GM21825 (cell line): ENCODE measurements at regions not wholly inside any gene's neighbourhood (a gene's known extent, or its start where the extent isn't known, plus 50 kb on each side); places are given as distances from the start of the nearest gene placed in this dataset.
A peak's percentile ranks its signal among the peaks of the same experiment; 100 is the strongest.
"Not testable (repeated sequence)": the region's sequence is repeated elsewhere in the genome, so short reads cannot be mapped to it uniquely, and the experiment has no call there.

Experiments
- ATAC-seq: cut with Tn5 transposase; IDR thresholded peaks from one replicate; pipeline ENCODE4 v1.9.1; 2021; ENCODE audit warnings: mild to moderate bottlenecking, moderate library complexity; ENCODE audit not compliant: unreplicated experiment

DNA sequence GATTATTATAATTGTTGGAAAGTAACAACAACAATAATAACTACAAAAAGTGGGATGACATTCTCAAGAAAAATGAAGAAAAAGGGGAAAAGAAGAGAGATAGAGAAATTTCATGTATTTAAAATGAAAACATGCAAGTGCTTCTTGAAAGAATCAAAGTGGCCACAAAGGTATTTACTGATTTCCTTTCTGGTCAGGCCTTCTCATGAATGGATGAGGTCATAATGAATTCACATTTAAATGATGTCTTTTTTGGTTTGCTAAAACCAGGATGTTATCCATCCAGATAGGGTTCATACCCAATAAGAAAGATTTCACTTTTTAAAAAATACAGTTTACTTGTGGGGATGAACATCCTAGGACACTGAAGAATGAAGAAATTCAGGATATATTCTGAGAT lies 446.4 kb upstream of the PTGER4 start:
- ATAC-seq: no peak

GRCh38 chr5:40227931-40228330 lies 451.8 kb upstream of the PTGER4 start:
- no peak for ATAC-seq

GRCh38 chr5:40227366-40227765 lies 452.3 kb upstream of the PTGER4 start:
- no peak for ATAC-seq

DNA sequence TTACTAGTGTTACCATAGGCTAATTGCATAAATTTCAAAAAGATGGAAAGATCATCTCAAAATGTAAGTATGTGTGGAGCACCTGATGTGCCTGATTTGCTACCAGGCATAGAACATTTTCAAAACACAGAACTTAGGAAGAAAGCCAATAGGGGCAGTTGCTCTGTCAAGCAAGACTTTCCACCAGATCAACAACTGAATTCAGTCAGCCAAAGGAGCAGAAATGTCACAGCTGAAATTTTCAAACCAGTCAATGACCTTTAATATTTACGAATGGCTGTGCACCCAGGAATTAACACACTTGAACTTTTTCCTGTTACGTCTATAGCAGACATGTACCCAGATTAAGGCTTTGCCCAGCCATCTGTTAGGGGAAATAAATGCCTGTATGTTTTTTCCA lies 452.8 kb upstream of the PTGER4 start:
- no peak for ATAC-seq

- not testable (repeated sequence) for ATAC-seq
Observed at GRCh38 chr5:40225147-40225546, 454.6 kb upstream of the PTGER4 start.

DNA sequence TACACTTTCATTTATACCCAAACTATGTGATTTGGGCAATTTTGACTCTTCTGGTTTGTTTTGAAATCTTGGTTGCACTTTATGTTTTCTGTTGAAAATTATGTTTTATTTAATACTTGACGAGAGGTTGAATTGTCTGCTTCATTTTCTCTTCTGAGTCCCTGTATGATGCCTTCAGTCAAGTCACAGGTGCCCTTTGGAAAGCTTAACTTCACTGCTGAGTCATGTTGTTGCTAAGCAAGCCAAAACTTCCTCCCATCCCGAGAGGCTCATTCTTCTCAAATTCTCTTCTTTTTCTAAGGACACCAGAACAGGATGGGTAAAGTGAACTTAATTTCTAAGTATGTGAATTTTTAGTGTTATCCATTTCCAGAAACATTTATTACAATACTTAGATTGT lies 455.3 kb upstream of the PTGER4 start:
- no peak for ATAC-seq

DNA sequence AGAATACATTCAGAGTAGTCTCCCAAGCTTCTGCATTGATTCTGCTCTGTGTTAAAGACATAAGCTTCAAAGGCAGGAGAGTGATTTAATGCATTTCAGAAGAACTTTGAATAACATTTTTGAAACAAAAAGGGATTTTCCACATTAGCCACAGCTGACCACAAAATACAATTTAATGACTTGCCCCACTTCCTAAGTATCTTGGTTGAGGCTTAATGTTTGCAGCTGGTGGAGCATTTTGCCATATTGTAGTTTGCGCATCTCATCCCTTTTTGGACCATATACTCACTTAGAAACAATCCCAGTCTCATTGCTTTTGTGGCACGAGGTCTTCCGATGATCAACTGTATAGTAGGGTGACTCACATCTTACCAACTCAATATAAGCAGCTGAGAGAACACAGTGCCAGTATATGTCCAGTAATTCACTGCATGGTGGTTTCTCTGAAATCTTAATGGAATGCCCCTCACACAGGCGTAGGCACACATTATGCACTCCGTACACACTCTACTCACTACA lies 455.8 kb upstream of the PTGER4 start:
- ATAC-seq: peak; percentile 58

GRCh38 chr5:40221796-40222195 lies 457.9 kb upstream of the PTGER4 start:
- no peak for ATAC-seq

GRCh38 chr5:40221255-40221654 lies 458.5 kb upstream of the PTGER4 start:
- ATAC-seq: no peak

- ATAC-seq: no peak
Observed at GRCh38 chr5:40220260-40220659, 459.5 kb upstream of the PTGER4 start.

DNA sequence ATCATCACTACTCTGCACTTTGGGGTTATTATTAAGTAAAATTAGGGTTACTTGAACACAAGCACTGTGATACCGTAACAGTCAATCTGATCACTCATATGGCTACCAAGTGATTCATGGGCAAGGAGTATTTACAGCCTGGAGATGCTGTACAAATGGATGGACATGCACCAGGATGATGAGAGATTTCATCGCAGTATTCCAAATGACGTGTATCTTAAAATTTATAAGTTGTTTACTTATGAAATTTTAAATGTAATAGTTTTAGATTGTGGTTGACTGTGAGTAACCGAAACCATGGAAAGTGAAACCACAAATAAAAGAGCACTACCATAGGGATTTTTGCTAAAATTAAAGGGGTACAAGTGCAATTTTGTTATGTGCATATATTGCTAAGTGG lies 462.2 kb upstream of the PTGER4 start:
- ATAC-seq: no peak

GRCh38 chr5:40210694-40211093 lies 469.0 kb upstream of the PTGER4 start:
- ATAC-seq: no peak

- no peak for ATAC-seq
Observed at GRCh38 chr5:40206030-40206429, 473.7 kb upstream of the PTGER4 start.

GRCh38 chr5:40204144-40204543 lies 475.6 kb upstream of the PTGER4 start:
- no peak for ATAC-seq

GRCh38 chr5:40202814-40203440 lies 476.8 kb upstream of the PTGER4 start:
- ATAC-seq: no peak

DNA sequence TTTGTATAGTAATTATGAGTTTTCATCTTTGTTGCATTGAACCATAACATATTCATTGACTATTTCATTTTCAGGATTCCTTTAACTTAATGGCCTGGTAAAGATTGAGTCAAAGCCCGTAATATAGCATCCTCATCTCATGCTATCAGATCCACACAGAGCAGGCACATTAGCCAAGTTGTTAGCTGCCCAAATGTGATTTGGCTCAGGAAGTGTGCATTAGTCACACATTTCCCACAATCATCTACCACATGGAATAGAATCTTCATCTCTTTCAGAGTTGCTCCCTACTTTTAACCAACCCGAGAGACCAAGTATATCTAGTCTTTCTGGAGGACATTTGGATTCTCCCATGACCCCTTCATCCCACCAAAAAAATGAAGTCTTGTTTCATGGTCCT lies 481.0 kb upstream of the PTGER4 start:
- ATAC-seq: no peak

GRCh38 chr5:40195574-40195973 lies 484.1 kb upstream of the PTGER4 start:
- ATAC-seq: not testable (repeated sequence)

DNA sequence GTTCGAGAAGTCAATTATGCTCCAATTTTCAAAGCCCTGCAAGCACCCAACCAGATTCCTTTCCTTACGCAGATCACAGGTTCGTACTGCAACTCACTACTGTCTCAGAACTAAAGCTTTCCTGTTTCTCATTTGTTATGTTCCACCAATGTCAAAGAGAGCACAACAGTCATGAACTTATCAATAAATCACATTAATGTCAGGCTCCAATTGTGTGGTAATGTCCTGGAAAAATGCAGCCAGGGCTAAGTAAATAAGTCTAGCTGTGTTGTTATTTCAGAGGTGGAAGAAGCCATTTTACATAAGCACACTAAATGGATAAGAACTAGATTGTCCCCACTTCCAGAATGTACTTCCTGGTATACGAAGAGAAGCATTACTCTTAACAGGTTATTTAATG lies 488.6 kb upstream of the PTGER4 start:
- no peak for ATAC-seq

- no peak for ATAC-seq
Observed at GRCh38 chr5:40172721-40173120, 507.0 kb upstream of the PTGER4 start.

DNA sequence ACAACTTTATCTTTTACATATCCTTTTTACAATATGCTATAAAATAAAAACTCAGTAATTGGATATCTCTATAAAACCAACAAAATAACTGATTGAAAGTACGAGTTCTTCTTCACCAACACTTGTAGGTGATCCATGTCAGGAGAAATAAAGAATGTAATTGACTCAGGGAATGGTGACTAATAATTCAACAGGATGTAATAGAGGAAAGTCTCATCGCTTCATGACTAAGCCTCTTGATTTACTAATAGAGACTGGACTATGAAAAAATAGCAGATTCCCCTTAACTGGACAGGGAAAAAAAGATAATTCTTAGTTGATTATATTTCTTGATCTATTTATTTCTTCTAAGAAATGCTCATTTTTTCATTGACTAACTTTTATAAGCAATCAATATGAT lies 507.7 kb upstream of the PTGER4 start:
- ATAC-seq: no peak

DNA sequence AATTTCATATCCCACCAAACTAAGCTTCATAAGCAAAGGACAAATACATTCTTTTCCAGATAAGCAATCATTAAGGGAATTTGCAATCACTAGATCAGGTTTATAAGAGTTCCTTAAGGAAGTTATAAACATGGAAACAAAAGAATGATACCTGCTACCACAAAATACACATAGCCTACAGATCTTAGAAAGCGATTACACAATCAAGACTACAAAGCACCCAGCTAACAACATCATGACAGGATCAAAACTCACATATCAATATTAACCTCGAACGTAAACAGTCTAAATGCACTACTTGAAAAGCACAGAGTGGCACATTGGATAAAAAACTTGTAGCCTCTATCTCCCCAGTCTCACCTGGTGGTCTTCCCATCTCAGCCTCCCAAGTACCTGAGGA lies 512.4 kb upstream of the PTGER4 start:
- no peak for ATAC-seq

DNA sequence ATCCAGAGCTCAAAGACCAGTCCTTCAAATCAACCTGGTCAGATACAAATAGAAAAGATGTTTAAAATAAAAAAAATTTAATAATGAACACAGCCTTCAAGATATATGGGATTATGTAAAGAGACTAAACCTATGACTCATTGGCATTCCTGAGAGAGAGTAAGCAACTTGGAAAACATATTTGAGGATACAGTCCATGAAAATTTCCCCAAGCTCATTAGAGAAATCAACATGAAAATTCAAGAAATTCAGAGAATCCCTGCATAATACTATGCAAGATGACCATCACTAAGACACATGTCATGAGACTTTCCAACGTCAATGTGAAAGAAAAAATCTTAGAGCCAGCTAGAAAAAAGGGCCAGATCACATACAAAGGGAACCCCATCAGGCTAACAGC lies 512.9 kb upstream of the PTGER4 start:
- ATAC-seq: no peak
